ENCODE measurements at regions not wholly inside any gene's neighbourhood (a gene's known extent, or its start where the extent isn't known, plus 50 kb on each side); places are given as distances from the start of the nearest gene placed in this dataset.

- TF ChIP-seq CTCF (IDR thresholded peaks at IDR 0.05) (no peak), POLR2A (IDR thresholded peaks at IDR 0.05) (no peak), POLR2AphosphoS5 (IDR thresholded peaks at IDR 0.05) (no peak), EP300 (IDR thresholded peaks at IDR 0.05) (no peak)
These were observed 427.1 kb downstream of the PRELID2 start for GRCh38 chr5:145408048-145408341.

Data from stomach (tissue), 4 donors.